HepG2 (cell line): ENCODE measurements at regions not wholly inside any gene's neighbourhood (a gene's known extent, or its start where the extent isn't known, plus 50 kb on each side); places are given as distances from the start of the nearest gene placed in this dataset.

ENCODE experiments used
- CTCF ChIP-seq: sonication (generic); formaldehyde crosslinking; IDR thresholded peaks from 2 replicates; pipeline ENCODE4 v1.5.0; 2020; ENCODE audit warnings: mild to moderate bottlenecking, missing genetic modification reagents, moderate library complexity
- ZFP82 ChIP-seq: sonication (generic); formaldehyde crosslinking; IDR thresholded peaks from 2 replicates; pipeline ENCODE4 v1.5.1; 2020; ENCODE audit warnings: mild to moderate bottlenecking, missing genetic modification reagents, borderline replicate concordance
- ZNF207 ChIP-seq: fragments of 450-650 bp; IDR thresholded peaks from 2 replicates; pipeline ENCODE4 v1.6.1; 2016; ENCODE audit warnings: antibody characterized with exemption, borderline replicate concordance
- ZZZ3 ChIP-seq: sonication (generic); formaldehyde crosslinking; IDR thresholded peaks from 2 replicates; pipeline ENCODE4 v1.4.0; 2020; ENCODE audit warnings: missing genetic modification reagents, mild to moderate bottlenecking, borderline replicate concordance

GRCh38 chr3:192054881-192055280 is 593.9 kb downstream of the PYDC2 start:
- no peak for TF ChIP-seq CTCF (CRISPR knock-in tag)
- TF ChIP-seq ZFP82 (CRISPR knock-in tag), result no peak
- TF ChIP-seq ZNF207, result no peak
- TF ChIP-seq ZZZ3 (CRISPR knock-in tag), result no peak
